Ishikawa (cell line): ENCODE measurements at regions not wholly inside any gene's neighbourhood (a gene's known extent, or its start where the extent isn't known, plus 50 kb on each side); places are given as distances from the start of the nearest gene placed in this dataset.
A peak's percentile ranks its signal among the peaks of the same experiment; 100 is the strongest.

ENCODE experiments used
- CEBPB ChIP-seq: IDR thresholded peaks from 2 replicates; pipeline ENCODE4 v1.6.1; 2012
- CREB1 ChIP-seq: IDR thresholded peaks from 2 replicates; pipeline ENCODE4 v1.6.1; 2012; ENCODE audit warnings: low read depth
- EGR1 ChIP-seq: IDR thresholded peaks from 2 replicates; pipeline ENCODE4 v1.6.1; 2012
- EP300 ChIP-seq: IDR thresholded peaks from 2 replicates; pipeline ENCODE4 v1.6.1; 2012; ENCODE audit warnings: borderline replicate concordance
- FOXM1 ChIP-seq: IDR thresholded peaks from 2 replicates; pipeline ENCODE4 v1.6.1; 2012; ENCODE audit warnings: low read depth, borderline replicate concordance
- MAX ChIP-seq: IDR thresholded peaks from 2 replicates; pipeline ENCODE4 v1.6.1; 2012
- NFIC ChIP-seq: IDR thresholded peaks from 2 replicates; pipeline ENCODE4 v1.6.1; 2012
- RAD21 ChIP-seq: IDR thresholded peaks from 2 replicates; pipeline ENCODE4 v1.6.1; 2012; ENCODE audit warnings: low read depth
- TAF1 ChIP-seq: IDR thresholded peaks from 2 replicates; pipeline ENCODE4 v1.6.1; 2012; ENCODE audit warnings: low read depth, mild to moderate bottlenecking
- TCF12 ChIP-seq: IDR thresholded peaks from 2 replicates; pipeline ENCODE4 v1.6.1; 2012; ENCODE audit warnings: low read depth
- TEAD4 ChIP-seq: IDR thresholded peaks from 2 replicates; pipeline ENCODE4 v1.6.1; 2012
- YY1 ChIP-seq: IDR thresholded peaks from 2 replicates; pipeline ENCODE4 v1.6.1; 2012; ENCODE audit warnings: low read depth
- ZBTB7A ChIP-seq: IDR thresholded peaks from 2 replicates; pipeline ENCODE4 v1.6.1; 2012; ENCODE audit warnings: low read depth
- TF ChIP-seq, protein P1 (sequence below): IDR thresholded peaks from 2 replicates; pipeline ENCODE4 v1.6.1; 2012
- TF ChIP-seq, protein P2 (sequence below): IDR thresholded peaks from 2 replicates; pipeline ENCODE4 v1.6.1; 2012; ENCODE audit warnings: low read depth, mild to moderate bottlenecking

GRCh38 chrX:30008031-30008430, 207.3 kb upstream of the MAGEB2 start:
- TF ChIP-seq, protein P1, sequence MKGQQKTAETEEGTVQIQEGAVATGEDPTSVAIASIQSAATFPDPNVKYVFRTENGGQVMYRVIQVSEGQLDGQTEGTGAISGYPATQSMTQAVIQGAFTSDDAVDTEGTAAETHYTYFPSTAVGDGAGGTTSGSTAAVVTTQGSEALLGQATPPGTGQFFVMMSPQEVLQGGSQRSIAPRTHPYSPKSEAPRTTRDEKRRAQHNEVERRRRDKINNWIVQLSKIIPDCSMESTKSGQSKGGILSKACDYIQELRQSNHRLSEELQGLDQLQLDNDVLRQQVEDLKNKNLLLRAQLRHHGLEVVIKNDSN, result no peak
- TF ChIP-seq EP300, result no peak
- TF ChIP-seq TCF12, result no peak
- TF ChIP-seq ZBTB7A, result no peak
- no peak for TF ChIP-seq YY1
- TF ChIP-seq CREB1, result no peak
- no peak for TF ChIP-seq RAD21
- TF ChIP-seq TEAD4, result no peak

- no peak for TF ChIP-seq TEAD4
- TF ChIP-seq TAF1, result no peak
- TF ChIP-seq TCF12, result no peak
These were observed 204.9 kb upstream of the MAGEB2 start for GRCh38 chrX:30010471-30010870.

DNA sequence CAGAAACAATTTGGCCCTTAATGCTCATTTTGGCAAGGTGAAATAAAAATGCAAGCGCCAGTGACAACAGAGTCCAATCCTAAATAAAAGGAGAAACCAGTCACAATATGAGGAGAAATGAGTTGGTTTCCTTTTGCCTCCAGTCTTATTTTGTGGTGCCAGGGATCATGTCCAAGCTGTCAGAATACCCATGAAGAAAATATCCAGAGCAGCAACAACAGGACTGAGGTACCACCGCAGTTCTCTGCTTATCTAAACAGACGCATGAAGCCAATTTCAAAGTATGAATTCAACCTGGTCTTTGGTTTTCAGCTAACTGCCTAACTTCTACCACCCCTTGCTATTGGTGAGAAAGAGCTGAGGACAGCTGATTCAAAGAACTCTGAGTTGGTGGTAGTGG, 199.9 kb upstream of the MAGEB2 start:
- TF ChIP-seq TCF12, result no peak

DNA sequence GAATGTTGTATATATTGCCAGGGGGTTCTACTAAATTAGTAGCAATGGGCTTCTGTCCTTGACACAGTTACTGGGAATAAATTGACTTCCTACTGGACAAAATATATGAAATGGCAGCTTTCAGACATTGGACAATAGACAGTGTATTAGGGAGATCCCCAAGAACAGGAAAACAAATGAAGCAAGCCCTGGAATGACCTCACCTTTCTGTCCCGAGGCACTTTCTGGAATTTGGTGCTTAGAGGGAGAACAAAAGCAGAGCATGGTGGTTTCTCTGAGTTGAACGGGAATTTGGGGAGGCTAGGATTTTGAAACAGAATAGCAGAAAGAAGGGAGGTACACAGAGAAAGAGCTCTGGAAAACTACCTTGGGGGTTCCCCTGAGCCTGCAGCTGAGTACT, 187.7 kb upstream of the MAGEB2 start:
- no peak for TF ChIP-seq RAD21
- TF ChIP-seq MAX, result no peak
- TF ChIP-seq, protein P2, sequence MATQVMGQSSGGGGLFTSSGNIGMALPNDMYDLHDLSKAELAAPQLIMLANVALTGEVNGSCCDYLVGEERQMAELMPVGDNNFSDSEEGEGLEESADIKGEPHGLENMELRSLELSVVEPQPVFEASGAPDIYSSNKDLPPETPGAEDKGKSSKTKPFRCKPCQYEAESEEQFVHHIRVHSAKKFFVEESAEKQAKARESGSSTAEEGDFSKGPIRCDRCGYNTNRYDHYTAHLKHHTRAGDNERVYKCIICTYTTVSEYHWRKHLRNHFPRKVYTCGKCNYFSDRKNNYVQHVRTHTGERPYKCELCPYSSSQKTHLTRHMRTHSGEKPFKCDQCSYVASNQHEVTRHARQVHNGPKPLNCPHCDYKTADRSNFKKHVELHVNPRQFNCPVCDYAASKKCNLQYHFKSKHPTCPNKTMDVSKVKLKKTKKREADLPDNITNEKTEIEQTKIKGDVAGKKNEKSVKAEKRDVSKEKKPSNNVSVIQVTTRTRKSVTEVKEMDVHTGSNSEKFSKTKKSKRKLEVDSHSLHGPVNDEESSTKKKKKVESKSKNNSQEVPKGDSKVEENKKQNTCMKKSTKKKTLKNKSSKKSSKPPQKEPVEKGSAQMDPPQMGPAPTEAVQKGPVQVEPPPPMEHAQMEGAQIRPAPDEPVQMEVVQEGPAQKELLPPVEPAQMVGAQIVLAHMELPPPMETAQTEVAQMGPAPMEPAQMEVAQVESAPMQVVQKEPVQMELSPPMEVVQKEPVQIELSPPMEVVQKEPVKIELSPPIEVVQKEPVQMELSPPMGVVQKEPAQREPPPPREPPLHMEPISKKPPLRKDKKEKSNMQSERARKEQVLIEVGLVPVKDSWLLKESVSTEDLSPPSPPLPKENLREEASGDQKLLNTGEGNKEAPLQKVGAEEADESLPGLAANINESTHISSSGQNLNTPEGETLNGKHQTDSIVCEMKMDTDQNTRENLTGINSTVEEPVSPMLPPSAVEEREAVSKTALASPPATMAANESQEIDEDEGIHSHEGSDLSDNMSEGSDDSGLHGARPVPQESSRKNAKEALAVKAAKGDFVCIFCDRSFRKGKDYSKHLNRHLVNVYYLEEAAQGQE, result no peak
- no peak for TF ChIP-seq YY1
- TF ChIP-seq TCF12, result no peak
- no peak for TF ChIP-seq NFIC
- no peak for TF ChIP-seq ZBTB7A
- no peak for TF ChIP-seq EP300
- TF ChIP-seq FOXM1, result no peak
- no peak for TF ChIP-seq TAF1
- no peak for TF ChIP-seq CREB1
- TF ChIP-seq TEAD4, result no peak
- no peak for TF ChIP-seq EGR1
- TF ChIP-seq, protein P1, result no peak
- no peak for TF ChIP-seq CEBPB

GRCh38 chrX:30039768-30040167, 175.6 kb upstream of the MAGEB2 start:
- no peak for TF ChIP-seq YY1
- no peak for TF ChIP-seq TAF1
- TF ChIP-seq FOXM1, result no peak
- TF ChIP-seq, protein P2, result no peak
- TF ChIP-seq MAX, result no peak
- no peak for TF ChIP-seq NFIC
- TF ChIP-seq CEBPB, result no peak
- TF ChIP-seq TEAD4, result no peak
- TF ChIP-seq RAD21, result no peak
- TF ChIP-seq EGR1, result no peak

- TF ChIP-seq CEBPB (no peak), RAD21 (peak; percentile 35)
These were observed 154.6 kb upstream of the MAGEB2 start for GRCh38 chrX:30060718-30061117.

- TF ChIP-seq CEBPB (no peak), TEAD4 (no peak), RAD21 (no peak), YY1 (no peak), TCF12 (no peak), MAX (no peak)
- TF ChIP-seq, protein P1, result no peak
- TF ChIP-seq, protein P2, result no peak
These were observed 150.1 kb upstream of the MAGEB2 start for GRCh38 chrX:30065226-30065625.
